DND-41 (cell line): ENCODE measurements at regions not wholly inside any gene's neighbourhood (a gene's known extent, or its start where the extent isn't known, plus 50 kb on each side); places are given as distances from the start of the nearest gene placed in this dataset.

Source experiments
- ATAC-seq: fragments of 200-7000 bp; cut with Tn5 transposase; 3 replicates; pipeline ENCODE4 v1.9.1; 2021; ENCODE audit warnings: low read depth; ENCODE audit not compliant: insufficient read depth
- DNase-seq: peaks from one replicate; pipeline ENCODE4 v3.0.0-alpha.2; 2020
- H2AFZ ChIP-seq: 2 replicates; pipeline ENCODE4 v1.6.0; 2012; ENCODE audit warnings: low read depth, low read length
- H3K27ac ChIP-seq: 2 replicates; pipeline ENCODE4 v1.5.1; 2012; ENCODE audit warnings: low read length, inconsistent platforms
- H3K27me3 ChIP-seq: fragments of 200-600 bp; sonication (generic); 2 replicates; pipeline ENCODE4 v1.6.0; 2012; ENCODE audit warnings: low read length, mild to moderate bottlenecking, inconsistent platforms; ENCODE audit not compliant: insufficient read depth, poor library complexity
- H3K36me3 ChIP-seq: 2 replicates; pipeline ENCODE4 v1.5.1; 2012; ENCODE audit warnings: low read length, inconsistent platforms; ENCODE audit not compliant: insufficient read depth
- H3K4me1 ChIP-seq: 2 replicates; pipeline ENCODE4 v1.5.1; 2012; ENCODE audit warnings: mild to moderate bottlenecking, low read length; ENCODE audit not compliant: insufficient read depth
- H3K4me2 ChIP-seq: 2 replicates; pipeline ENCODE4 v1.6.0; 2012; ENCODE audit warnings: mild to moderate bottlenecking, moderate library complexity, low read length, inconsistent platforms; ENCODE audit not compliant: insufficient read depth
- H3K4me3 ChIP-seq, 2 experiments: fragments of 200-600 bp in 1 of 2; shearing (Covaris generic) in 1 of 2; 2 replicates each; pipeline ENCODE4 v1.5.1; 2012 to 2016; ENCODE audit warnings: inconsistent platforms in 2 of 2, low read length in 2 of 2, mild to moderate bottlenecking in 2 of 2, low read depth in 1 of 2, moderate library complexity in 1 of 2
- H3K79me2 ChIP-seq: 2 replicates; pipeline ENCODE4 v1.6.0; 2012; ENCODE audit warnings: low read length, inconsistent platforms; ENCODE audit not compliant: insufficient read depth
- H3K9ac ChIP-seq: 2 replicates; pipeline ENCODE4 v1.6.0; 2012; ENCODE audit warnings: low read depth, mild to moderate bottlenecking, inconsistent platforms, low read length, moderate library complexity
- H3K9me3 ChIP-seq: 2 replicates; pipeline ENCODE4 v1.5.1; 2012; ENCODE audit warnings: low read length, moderate library complexity, mild to moderate bottlenecking, inconsistent platforms; ENCODE audit not compliant: insufficient read depth, severe bottlenecking
- H4K20me1 ChIP-seq: 2 replicates; pipeline ENCODE4 v1.6.0; 2012; ENCODE audit warnings: low read length; ENCODE audit not compliant: insufficient read depth
- CTCF ChIP-seq: IDR thresholded peaks from 2 replicates; pipeline ENCODE4 v1.5.1; 2012; ENCODE audit warnings: borderline replicate concordance, low read length, moderate library complexity, mild to moderate bottlenecking; ENCODE audit not compliant: poor library complexity, severe bottlenecking; ENCODE audit errors: extremely low read depth
- EZH2 ChIP-seq: IDR thresholded peaks from 3 replicates; pipeline ENCODE4 v1.6.1; 2012; ENCODE audit warnings: borderline replicate concordance, low read depth, mild to moderate bottlenecking, moderate library complexity, low read length, inconsistent platforms; ENCODE audit not compliant: severe bottlenecking

- no peak overlapping the region for H3K27ac ChIP-seq
- no peaks in the 10 kb centered on the region for H3K27me3 ChIP-seq
- H2AFZ ChIP-seq = no peak overlapping the region
- TF ChIP-seq EZH2 = no peak
- TF ChIP-seq CTCF = no peak
- H3K4me2 ChIP-seq = no peak overlapping the region
- no peaks in the 10 kb centered on the region for H3K4me1 ChIP-seq
- no peak overlapping the region for H3K4me3 ChIP-seq
- no peaks in the 10 kb centered on the region for H3K36me3 ChIP-seq
- H3K79me2 ChIP-seq = no peaks in the 10 kb centered on the region
- no peaks in the 10 kb centered on the region for H4K20me1 ChIP-seq
- DNase-seq = no peak
- no peaks in the 10 kb centered on the region for H3K9me3 ChIP-seq
- H3K9ac ChIP-seq = no peak overlapping the region
- ATAC-seq = no peak
These were observed 96.4 kb upstream of the TAB2 start for GRCh38 chr6:149220882-149221773.

- ATAC-seq = no peak
- H2AFZ ChIP-seq = no peak overlapping the region
- H3K9me3 ChIP-seq = no peaks in the 10 kb centered on the region
These were observed 95.8 kb upstream of the TAB2 start for GRCh38 chr6:149221774-149222070.

GRCh38 chr6:149223120-149223903 lies 94.2 kb upstream of the TAB2 start:
- H2AFZ ChIP-seq = no peak overlapping the region
- DNase-seq (no peak), ATAC-seq (no peak)

More at GRCh38 chr6:149221774-149222070, 95.8 kb upstream of the TAB2 start:
- no peak overlapping the region for H3K4me3 ChIP-seq
- no peak for TF ChIP-seq EZH2
- no peak for TF ChIP-seq CTCF
- no peak overlapping the region for H3K9ac ChIP-seq
- H3K4me1 ChIP-seq = no peaks in the 10 kb centered on the region
- no peaks in the 10 kb centered on the region for H3K79me2 ChIP-seq
- H3K4me2 ChIP-seq = no peak overlapping the region
- no peaks in the 10 kb centered on the region for H4K20me1 ChIP-seq
- H3K27me3 ChIP-seq = no peaks in the 10 kb centered on the region
- H3K27ac ChIP-seq = no peak overlapping the region
- no peak for DNase-seq
- H3K36me3 ChIP-seq = no peaks in the 10 kb centered on the region

More at GRCh38 chr6:149223120-149223903, 94.2 kb upstream of the TAB2 start:
- Histone ChIP-seq H3K4me2 (no peak overlapping the region), H3K27ac (no peak overlapping the region), H3K27me3 (no peaks in the 10 kb centered on the region), H3K4me1 (no peaks in the 10 kb centered on the region), H4K20me1 (no peaks in the 10 kb centered on the region), H3K9ac (no peak overlapping the region), H3K9me3 (no peaks in the 10 kb centered on the region), H3K36me3 (no peaks in the 10 kb centered on the region), H3K4me3 (no peak overlapping the region), H3K79me2 (no peaks in the 10 kb centered on the region)
- TF ChIP-seq EZH2 (no peak), CTCF (no peak)
